Anterior cingulate cortex (tissue), 58 donors: ENCODE measurements at regions not wholly inside any gene's neighbourhood (a gene's known extent, or its start where the extent isn't known, plus 50 kb on each side); places are given as distances from the start of the nearest gene placed in this dataset.
"Not testable (repeated sequence)": the region's sequence is repeated elsewhere in the genome, so short reads cannot be mapped to it uniquely, and the experiment has no call there.

Experiments used
- DNase-seq, 58 donors: peaks; one replicate each; lab custom pipeline; 2025; lab: John Stamatoyannopoulos, UW

DNA sequence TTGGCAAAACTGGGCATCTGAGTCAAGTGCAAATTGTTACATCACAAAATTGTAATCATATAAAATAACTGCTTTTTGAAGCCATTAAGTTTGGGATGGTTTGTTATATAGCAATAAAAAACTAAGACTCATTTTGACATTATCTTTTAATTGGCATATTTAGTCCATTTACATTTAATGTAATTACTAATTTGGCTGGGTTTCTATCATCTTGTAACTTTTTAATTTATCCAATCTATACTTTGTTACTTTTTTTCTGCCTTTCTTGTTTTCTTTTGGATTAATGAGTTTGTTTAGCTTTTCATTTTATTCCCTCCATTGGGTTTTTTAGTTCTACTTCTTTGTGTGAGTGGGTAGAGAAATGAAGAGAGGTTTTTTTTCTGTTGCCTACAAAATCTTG, 76.3 kb downstream of the DRAM2 start:
- no peak for DNase-seq

DNA sequence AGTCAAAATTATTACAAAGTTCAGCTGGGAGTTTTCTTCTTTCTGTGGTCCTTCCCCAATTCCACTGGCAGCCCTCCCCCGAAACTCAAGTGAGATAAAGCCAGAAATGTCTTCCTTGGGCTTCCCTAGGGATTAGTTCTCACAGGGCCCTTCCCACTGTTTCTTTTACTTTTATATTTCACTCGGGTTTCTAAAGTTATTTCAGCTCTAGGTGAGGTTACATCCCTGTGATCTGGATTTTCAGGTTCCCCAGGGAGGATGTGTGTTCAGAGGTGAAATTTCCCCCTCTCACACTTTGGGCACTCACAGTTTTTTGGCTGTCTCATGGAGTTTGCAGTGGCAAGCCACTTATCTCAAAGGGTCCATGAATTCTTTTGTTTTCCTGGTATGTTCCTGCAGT, 77.3 kb downstream of the DRAM2 start:
- no peak for DNase-seq

DNA sequence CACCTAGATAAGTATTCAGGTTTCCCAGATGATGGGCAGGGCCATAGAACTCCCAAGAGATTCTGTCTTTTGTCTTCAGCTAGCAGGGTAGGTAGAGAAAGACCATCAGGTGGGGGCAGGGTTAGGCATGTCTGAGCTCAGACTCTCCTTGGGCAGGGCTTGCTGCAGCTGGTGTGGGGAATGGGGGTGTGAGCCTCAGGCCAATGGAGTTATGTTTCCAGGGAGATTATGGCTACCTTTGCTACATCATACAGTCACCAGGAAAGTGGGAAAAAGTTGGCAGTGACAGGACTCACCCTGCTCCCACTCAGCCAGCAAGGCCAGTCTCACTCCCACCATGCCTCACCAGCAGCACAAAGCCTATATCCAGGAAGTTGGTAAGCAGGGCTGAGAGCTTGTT, 77.8 kb downstream of the DRAM2 start:
- no peak for DNase-seq

DNA sequence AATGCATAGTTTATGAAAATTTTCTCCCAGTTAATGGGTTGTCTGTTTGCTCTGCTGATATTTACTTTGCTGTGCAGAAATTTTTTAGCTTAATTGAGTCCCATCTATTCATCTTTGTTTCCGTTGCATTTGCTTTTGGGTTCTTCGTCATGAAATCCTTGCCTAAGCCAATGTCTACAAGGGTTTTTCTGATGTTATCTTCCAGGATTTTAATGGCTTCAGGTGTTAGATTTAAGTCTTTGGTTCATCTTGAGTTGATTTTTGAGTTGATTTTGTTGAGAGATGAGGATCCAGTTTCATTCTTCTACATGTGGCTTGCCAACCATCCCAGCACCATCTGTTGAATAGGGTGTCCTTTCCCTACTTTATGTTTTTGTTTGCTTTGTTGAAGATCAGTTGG, 85.2 kb downstream of the DRAM2 start:
- DNase-seq: no peak

DNA sequence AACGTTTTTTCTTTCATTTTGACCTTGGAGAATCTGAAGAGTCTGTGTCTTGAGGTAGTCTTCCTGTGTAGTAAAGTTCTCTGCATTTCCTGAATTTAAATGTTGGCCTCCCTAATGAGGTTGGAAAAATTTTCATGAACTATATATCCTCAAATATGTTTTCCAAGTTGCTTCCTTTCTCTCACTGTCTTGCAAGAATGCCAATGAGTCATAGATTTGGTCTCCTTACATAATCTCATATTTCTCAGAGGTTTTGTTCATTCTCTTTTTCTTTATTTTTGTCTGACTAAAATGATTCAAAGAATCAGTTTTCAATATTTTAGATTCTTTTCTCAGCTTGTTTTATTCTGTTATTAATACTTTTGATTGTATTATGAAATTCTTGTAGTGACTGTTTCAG, 87.6 kb downstream of the DRAM2 start:
- DNase-seq: no peak

DNA sequence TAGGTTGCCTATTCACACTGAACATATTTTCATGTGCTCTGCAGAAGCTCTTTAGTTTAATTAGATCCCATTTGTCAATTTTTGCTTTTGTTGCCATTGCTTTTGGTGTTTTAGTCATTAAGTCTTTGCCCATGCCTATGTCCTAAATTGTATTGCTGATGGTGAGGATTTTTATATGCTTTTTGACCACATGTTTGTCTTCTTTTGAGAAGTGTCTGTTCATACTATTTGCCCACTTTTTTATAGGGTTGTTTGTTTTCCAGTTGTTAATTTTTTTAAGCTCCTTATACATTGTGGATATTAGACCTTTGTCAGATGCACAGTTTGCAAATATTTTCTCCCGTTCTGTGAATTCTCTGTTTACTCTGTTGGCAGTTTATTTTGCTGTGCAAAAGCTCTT, 84.5 kb upstream of the LRIF1 start:
- not testable (repeated sequence) for DNase-seq

DNA sequence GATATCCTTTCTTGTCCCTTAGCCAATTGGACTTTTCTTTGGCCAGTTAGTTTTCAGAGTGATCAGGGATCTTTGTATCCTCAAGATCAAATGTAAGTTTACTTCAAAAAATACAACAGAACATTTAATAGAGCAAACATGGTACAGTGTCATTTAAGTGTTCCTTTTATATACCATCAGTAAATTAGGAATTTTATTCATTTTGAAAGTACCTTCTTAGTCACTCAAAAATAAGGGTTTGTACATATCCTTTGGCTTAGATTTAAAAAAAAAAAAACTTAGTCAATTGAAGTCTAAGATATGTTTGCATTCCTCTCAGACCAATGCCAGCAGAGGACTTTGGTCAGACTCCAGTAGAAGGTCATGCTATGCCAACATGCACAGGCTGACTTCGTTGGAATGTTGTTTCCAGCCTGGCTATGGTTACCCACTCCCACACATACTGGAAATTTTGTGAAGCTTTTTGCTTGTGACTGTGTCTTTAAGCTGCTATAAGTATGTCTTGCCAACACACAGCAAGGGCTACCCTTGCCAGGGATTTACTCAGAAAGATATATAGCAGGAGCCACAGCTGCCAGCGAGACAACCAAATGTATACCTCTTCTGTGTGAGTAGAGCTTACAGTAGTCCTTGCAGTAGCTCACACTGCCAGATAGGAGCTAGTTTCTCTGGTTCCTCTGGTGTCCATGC, 81.5 kb upstream of the LRIF1 start:
- DNase-seq: peak in 3 of 58 donors; percentile 1 to 2 (median 1)

DNA sequence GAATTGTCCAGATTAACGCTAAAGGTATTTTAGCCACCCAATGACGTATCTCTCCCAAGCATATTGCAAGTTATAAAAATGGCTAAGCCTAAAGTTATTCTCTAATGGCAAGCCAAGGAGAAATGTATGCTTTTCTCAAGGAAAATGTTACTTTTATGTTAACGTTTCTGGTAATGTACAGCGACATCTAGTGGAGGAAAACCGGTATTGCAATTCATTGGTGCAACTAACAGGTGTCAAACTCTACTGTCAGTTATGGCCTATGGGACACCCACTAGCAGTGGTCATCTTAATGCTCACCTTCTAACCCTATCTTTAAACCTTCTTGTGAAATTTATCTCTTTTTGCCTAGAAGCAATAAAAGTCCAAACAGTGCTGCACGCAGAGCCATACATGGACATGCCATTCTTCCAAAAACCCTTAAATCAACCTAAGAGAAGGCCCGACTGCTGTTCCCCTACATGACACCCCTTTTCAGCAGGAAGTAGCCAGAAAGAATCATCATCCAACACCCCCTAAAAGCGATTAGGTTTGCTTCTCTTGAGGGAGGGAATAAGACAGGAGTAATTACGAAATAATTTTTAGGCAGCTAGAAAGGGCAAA, 68.7 kb upstream of the LRIF1 start:
- peak in 2 of 58 donors; percentile 1 to 5 for DNase-seq

DNA sequence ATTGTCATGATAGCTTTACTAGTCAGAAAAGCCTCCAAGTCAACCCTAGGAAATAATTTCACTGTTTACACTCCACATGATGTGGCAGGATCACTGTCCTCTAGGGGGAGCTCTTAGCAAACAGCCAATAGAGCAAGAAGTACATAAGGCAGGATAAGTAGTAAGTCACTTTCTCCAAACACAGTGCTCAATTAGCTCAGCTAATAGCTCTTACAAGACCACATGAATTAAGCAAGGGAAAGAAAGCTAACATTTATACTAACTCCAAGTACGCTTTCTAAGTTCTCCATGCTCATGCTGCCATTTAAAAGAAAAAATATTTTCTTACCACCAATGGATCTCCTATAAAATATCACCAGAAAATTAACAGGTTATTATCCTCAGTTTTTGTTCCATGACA, 66.9 kb upstream of the LRIF1 start:
- peak in 2 of 58 donors; percentile 1 to 8 for DNase-seq

DNA sequence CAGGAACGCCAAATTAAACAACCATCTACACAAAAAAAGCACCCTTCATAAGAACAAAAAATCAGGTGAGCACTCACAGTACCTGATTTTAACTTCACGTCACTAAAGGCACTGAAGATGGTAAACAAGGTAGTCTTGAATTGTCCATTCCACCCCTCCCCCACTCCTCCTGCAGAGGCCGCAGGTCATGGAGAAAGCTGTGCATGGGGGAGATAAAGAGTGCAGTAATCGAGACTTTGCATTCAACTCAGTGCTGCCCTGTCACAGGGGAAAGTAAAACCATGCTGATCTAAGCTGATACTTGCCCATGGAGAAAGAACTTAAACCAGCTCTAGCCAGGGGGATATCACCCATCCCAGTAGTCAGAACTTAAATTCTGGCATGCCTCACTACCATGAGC, 61.4 kb upstream of the LRIF1 start:
- DNase-seq: no peak

DNA sequence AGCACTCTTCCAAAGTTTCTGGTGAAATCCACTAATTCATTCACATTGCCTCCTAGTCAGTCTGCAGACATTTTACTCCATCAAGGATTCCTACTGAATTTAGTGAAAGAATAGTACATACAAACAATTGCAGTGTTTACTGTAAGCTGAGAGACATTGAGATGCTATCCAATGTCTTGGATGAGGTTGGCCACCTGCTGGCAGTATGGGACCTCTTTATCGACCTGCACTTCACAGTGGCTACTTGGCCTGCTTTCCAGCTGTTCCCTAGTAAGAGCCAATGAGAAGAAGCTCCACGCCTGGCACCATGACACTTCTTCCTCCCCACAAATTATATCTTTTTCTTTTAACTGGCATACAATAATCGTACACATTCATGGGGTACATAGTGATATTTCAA, 51.5 kb upstream of the LRIF1 start:
- DNase-seq: no peak
